GM18867 (cell line): ENCODE measurements at regions not wholly inside any gene's neighbourhood (a gene's known extent, or its start where the extent isn't known, plus 50 kb on each side); places are given as distances from the start of the nearest gene placed in this dataset.

Experiments used
- ATAC-seq: cut with Tn5 transposase; IDR thresholded peaks from one replicate; pipeline ENCODE4 v1.9.1; 2021; ENCODE audit warnings: mild to moderate bottlenecking, moderate library complexity; ENCODE audit not compliant: unreplicated experiment

DNA sequence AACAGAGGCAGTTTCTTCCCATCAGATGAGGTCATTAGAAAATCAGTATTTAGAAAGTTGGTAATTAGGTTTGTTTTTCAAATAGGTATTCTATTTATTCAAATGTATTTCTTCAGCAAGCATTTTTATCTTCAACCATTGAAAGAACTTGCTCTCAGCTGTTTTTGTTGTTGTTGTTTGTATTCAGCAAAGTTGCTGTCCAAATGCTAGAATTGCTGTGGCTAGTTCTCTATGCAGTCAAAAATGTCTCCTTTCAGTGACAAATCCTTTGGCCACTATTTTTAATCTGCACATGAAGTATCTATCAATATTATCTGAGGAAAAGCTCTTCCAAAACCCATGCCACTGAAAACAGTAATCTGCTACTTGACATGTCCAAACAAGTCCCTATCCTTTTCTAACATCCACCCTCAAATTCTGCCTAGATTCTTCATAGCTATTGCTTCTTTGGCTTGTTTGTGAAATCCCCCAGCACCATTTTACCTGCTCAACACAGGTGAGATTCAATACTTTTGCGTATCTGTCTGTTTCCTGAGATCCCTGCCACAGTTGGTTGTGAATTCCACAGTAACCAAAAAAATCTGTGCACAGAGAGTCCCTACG is 1005.4 kb downstream of the GRIK2 start:
- ATAC-seq: no peak

DNA sequence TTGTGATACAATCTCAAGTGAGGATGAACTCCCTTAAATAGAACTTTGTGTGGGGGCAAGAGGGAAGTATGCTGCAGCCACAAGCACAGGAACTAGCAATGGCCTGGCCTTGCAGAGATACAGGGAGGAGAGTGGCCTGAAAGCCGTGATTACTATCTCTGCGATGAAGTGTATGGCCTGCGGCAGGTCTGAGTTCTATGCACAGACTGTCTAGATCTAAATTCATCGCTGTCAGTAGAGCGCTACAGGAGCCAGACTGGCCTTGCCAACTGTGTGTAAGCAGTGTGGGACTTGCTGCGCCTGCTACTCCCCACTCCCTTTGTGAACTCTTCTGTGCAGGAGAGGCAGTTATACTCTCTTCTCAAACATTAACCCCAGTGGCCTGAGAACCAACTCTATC is 997.0 kb downstream of the GRIK2 start:
- no peak for ATAC-seq

DNA sequence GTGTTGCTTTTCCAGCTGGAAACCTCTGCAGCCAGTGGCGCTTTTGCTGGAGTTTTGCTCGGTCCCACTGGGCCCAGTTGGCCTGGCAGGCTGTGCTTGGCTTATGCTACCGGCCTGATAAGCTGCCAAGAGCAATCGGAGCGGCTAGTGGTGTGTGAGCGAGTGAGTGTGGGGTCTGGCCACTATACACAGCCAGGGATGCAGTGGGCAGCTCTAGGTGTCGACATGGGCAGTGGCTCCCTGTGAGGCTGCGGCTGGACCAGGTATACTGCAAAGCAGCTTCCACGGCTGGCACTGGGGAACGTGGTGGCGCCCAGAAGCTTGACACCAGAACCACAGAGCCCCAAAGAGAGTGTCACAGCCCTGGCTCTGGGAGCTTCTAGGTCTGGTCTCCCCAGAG is 996.5 kb downstream of the GRIK2 start:
- no peak for ATAC-seq

DNA sequence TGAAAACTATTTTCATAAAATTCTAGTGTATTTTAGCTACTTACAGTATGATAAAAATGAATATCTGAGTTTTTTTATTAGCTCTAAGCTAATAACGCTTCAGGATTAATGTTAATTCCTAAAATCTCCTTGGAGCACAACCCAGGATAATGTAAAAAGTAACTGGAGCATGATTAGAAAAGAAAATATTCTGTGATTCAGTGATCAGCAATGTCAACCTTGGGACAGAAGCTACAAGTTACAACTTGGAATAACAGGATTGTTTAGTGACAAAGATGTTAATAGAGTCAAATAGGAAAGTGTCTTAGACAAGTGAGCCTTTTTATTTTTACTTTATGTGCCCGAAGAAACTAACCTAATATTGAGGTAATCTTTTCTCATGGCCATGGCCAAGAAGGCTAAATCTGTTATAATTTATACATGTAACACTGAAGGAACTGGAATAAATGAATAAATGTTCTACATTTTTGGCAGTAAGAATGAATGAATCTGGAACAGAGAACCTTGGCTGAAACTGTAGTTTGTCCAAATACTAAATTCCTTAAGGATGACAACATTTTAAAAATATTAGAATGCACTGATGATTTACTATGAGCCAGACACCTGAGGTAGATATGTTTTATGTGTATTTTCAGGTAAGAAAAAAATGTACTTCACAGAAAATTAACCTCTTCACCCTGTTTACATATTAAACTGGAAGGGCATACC is 994.0 kb downstream of the GRIK2 start:
- no peak for ATAC-seq

- no peak for ATAC-seq
Observed at GRCh38 chr6:102381203-102381602, 987.7 kb downstream of the GRIK2 start.

DNA sequence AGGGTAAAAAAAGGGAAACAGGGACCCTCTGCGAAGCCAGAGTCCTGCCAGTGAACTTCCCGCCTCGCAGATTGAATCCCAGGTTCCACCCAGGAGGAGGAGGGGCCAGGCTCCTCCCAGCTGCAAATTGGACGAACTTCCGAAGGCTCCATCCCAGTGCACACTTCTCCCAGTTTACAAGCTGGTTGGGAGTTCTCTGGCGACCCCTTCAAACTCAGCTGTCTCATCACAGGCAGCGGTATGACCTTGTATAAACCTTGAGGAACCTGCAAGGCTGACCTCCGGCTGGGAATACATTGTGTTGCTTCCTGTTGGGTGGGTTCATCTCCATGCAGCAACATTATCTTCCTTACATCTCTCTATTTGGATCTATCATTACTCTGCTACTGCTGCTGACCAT is 962.7 kb downstream of the GRIK2 start:
- no peak for ATAC-seq

GRCh38 chr6:102355578-102355977 is 962.1 kb downstream of the GRIK2 start:
- ATAC-seq: no peak

DNA sequence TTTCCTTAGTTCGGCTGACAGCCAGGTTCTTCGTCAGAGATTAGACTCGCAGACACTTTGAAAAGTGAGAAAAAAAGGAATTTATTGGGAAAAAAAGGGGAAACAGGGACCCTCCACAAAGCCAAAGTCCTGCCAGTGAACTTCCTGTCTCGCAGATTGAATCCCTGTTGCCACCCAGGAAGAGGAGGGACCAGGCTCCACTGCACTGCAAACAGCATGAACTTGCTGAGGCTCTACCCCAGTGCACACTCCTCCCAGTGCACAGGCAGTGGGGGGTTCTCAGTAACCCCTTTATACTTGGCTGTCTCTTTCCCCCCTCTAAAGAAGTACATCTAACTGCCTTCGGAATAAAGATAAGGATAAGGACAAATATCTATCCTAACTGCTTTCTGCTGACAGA is 959.0 kb downstream of the GRIK2 start:
- no peak for ATAC-seq

DNA sequence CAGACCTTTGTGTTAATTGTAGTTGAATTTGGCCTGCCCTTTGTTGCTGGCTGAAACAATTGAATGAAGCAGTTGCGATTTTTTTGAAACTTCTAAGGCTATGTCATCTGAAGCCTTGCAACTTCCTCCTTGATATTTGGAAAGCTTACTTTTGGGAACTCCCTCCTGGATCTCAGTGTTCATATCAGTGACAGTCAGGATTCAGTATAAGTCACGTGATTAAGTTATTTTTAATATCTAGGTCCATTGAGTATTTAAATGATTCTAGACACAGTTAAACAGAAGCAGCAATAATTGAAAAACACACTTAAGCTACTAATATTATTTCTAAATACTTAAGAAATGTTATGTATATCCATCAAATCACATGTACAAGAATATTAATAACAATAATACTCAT is 951.3 kb downstream of the GRIK2 start:
- ATAC-seq: no peak

GRCh38 chr6:102340311-102340710 is 946.8 kb downstream of the GRIK2 start:
- no peak for ATAC-seq

DNA sequence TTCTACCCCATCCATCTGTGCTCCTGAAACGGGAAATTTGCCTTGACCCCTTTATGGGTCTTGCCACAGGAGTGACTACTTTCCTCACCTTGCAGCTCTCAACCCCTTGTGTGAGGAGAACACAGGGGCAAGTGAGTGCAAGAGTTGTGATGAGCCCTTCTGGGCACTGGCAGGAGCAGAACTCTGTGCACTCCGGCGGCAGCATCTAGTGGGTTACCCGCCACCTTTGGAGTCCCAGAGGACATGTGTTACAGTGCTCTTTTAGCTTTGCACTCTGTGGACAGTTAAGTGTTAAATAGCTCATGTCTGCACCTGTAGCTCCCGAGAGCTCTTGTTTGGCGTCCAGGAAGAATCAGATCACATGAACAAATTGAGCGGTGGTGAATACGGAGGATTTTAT is 940.2 kb downstream of the GRIK2 start:
- ATAC-seq: no peak

DNA sequence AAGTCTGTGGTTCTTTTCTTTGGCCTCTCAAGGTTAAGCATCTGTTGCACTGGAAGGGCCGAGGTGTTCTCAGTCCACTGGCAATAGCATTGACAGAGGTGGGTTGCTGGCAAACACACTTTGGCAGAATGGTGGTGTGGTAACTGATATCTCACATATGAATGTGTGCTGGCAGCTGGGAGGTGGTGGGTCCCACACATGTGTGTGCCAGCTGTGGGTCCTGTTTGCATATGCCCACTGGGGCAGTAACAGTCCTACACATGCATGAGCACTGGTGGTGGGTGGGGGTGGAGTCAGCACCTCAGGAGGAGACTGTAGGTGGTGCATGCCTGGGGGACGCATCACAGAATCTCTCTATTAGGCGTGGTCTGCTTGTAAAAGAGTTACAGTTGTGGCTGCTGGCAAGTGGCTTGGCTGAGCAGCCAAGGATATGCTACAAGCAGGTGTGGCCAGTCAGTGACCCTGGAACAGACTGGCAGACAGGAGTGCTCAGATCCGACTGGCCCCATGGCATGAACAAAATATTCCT is 934.3 kb downstream of the GRIK2 start:
- ATAC-seq: no peak

DNA sequence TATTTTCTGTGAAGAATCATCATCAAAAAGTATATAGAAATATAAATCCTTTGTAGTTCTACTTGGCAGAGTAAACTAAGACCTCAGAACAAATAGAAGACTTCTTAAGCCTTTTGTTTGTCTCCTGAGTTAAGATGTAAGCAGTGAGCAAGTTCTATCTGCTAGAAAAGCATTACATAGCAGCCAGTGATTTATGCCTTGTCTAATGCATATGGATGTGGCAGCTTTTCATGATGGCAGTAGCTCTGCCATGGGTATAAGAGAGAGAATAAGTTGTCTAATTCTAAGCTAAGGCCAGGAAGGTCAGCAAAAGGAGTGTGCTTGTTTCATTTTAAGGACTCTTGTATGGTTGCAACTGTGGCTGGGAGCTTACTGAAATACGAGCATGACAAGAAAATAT is 920.2 kb downstream of the GRIK2 start:
- ATAC-seq: no peak

GRCh38 chr6:102309700-102310099 is 916.2 kb downstream of the GRIK2 start:
- no peak for ATAC-seq

DNA sequence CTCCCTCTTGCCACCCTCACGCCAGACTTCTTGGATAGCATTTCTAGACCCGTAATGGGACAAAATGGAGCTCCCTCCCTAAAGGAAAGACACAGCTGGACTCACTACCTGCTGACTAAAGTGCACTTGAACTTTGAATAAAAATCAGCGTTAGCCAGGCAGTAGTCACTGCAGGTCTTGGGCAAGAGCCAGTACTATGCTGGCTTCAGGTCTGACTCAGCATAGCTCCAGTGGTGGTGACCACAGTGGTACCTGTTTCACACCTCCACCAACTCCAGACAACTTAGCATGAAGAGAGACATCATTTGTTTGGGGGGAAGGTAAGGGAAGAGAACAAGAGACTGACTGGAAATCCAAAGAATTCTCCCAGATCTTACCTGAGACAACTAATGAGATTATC is 906.8 kb downstream of the GRIK2 start:
- no peak for ATAC-seq

DNA sequence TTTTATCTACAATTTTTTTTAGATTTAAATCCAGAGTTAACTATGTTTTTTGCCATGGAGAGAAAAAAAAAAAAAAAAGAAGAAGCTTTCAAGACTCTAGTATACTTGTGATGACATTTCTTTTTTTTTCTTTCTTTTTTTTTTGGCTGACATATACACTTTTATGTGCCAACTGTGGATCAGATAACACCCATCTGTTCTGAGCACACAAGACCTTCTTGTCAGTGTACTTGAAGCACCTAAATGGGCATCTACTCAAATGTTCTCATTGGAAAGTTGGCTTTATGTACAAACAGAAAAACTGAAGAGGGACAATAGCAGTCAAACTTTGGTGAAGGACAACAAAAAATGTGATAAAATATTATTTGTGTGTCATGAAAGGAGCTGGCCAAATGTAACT is 904.5 kb downstream of the GRIK2 start:
- no peak for ATAC-seq
